HAP-1 (cell line): ENCODE measurements at regions not wholly inside any gene's neighbourhood (a gene's known extent, or its start where the extent isn't known, plus 50 kb on each side); places are given as distances from the start of the nearest gene placed in this dataset.

Source experiments
- DNase-seq, 2 experiments: peaks; one replicate each; pipeline ENCODE4 v3.0.0-alpha.2; 2016 to 2020; ENCODE audit warnings: low spot score in 2 of 2
- H3K27me3 ChIP-seq: fragments of 250-450 bp; sonication (Bioruptor Pico); 2 replicates; pipeline ENCODE4 v1.5.1; 2020; ENCODE audit warnings: low read depth, mild to moderate bottlenecking, moderate library complexity
- H3K36me3 ChIP-seq: fragments of 250-450 bp; sonication (Bioruptor Pico); replicated peaks from 2 replicates; pipeline ENCODE4 v1.5.1; 2020; ENCODE audit warnings: mild to moderate bottlenecking
- H3K4me1 ChIP-seq: fragments of 250-450 bp; sonication (Bioruptor Pico); 2 replicates; pipeline ENCODE4 v1.5.1; 2020; ENCODE audit warnings: mild to moderate bottlenecking
- H3K4me3 ChIP-seq: fragments of 250-450 bp; sonication (Bioruptor Pico); 2 replicates; pipeline ENCODE4 v1.5.1; 2020; ENCODE audit warnings: mild to moderate bottlenecking, moderate library complexity
- H3K9me3 ChIP-seq: fragments of 250-450 bp; sonication (Bioruptor Pico); 2 replicates; pipeline ENCODE4 v1.5.1; 2020; ENCODE audit warnings: mild to moderate bottlenecking, moderate library complexity
- in situ Hi-C: fragments of 300-500 bp; cut with MboI; formaldehyde crosslinking; loops from 3 replicates; pipeline ENCODE4 v1.14.3; 2020; ENCODE audit warnings: low sequenced_read_pairs, inconsistent platforms, mixed read lengths

GRCh38 chr15:79520654-79521053 is 88.5 kb downstream of the MINAR1 start:
- Histone ChIP-seq H3K36me3 (no peaks in the 10 kb centered on the region), H3K27me3 (0 out of 2 replicates have a peak, but pooled peaks cover 2% of the 10 kb centered on the region), H3K4me1 (no peaks in the 10 kb centered on the region), H3K4me3 (no peak overlapping the region), H3K9me3 (no peaks in the 10 kb centered on the region)
- no peak for DNase-seq
- in situ Hi-C loops: no loop called here

- in situ Hi-C loops: no loop called here
- Histone ChIP-seq H3K36me3 (no peaks in the 10 kb centered on the region), H3K9me3 (no peaks in the 10 kb centered on the region), H3K27me3 (0 out of 2 replicates have a peak, but pooled peaks cover 2% of the 10 kb centered on the region), H3K4me3 (no peak overlapping the region), H3K4me1 (no peaks in the 10 kb centered on the region)
- no peak for DNase-seq
Observed at GRCh38 chr15:79522656-79523055, 90.5 kb downstream of the MINAR1 start.

GRCh38 chr15:79523266-79523665 is 91.1 kb downstream of the MINAR1 start:
- no peak for DNase-seq
- no peaks in the 10 kb centered on the region for H3K9me3 ChIP-seq
- in situ Hi-C loops: no loop called here
- H3K4me3 ChIP-seq: no peak overlapping the region
- 0 out of 2 replicates have a peak, but pooled peaks cover 2% of the 10 kb centered on the region for H3K27me3 ChIP-seq
- no peaks in the 10 kb centered on the region for H3K36me3 ChIP-seq
- no peaks in the 10 kb centered on the region for H3K4me1 ChIP-seq

- Histone ChIP-seq H3K36me3 (no peaks in the 10 kb centered on the region), H3K4me3 (no peak overlapping the region), H3K4me1 (no peaks in the 10 kb centered on the region), H3K9me3 (no peaks in the 10 kb centered on the region), H3K27me3 (no peaks in the 10 kb centered on the region)
- in situ Hi-C loops: no loop called here
- no peak for DNase-seq
Observed at GRCh38 chr15:79524531-79524930, 92.4 kb downstream of the MINAR1 start.

GRCh38 chr15:79526376-79526775 is 94.2 kb downstream of the MINAR1 start:
- Histone ChIP-seq H3K9me3 (no peaks in the 10 kb centered on the region), H3K27me3 (peaks cover 3% of the 10 kb centered on the region; the same call in 1 of the 2 replicates), H3K4me3 (no peak overlapping the region), H3K4me1 (no peaks in the 10 kb centered on the region), H3K36me3 (no peaks in the 10 kb centered on the region)
- DNase-seq: no peak
- in situ Hi-C loops: no loop called here

- no peaks in the 10 kb centered on the region for H3K9me3 ChIP-seq
- no peak overlapping the region for H3K4me3 ChIP-seq
- DNase-seq: no peak
- no peaks in the 10 kb centered on the region for H3K36me3 ChIP-seq
- H3K27me3 ChIP-seq: peaks cover 5% of the 10 kb centered on the region; the same call in 1 of the 2 replicates
- no peaks in the 10 kb centered on the region for H3K4me1 ChIP-seq
- in situ Hi-C loops: no loop called here
Observed at GRCh38 chr15:79527821-79528220, 95.7 kb downstream of the MINAR1 start.

- Histone ChIP-seq H3K4me3 (no peak overlapping the region), H3K9me3 (no peaks in the 10 kb centered on the region), H3K36me3 (no peaks in the 10 kb centered on the region), H3K4me1 (no peaks in the 10 kb centered on the region), H3K27me3 (peaks cover 5% of the 10 kb centered on the region; the same call in 1 of the 2 replicates)
- no peak for DNase-seq
- in situ Hi-C loops: no loop called here
Observed at GRCh38 chr15:79529157-79529785, 97.1 kb downstream of the MINAR1 start.

GRCh38 chr15:79535536-79535935 is 103.4 kb downstream of the MINAR1 start:
- no peak for DNase-seq
- Histone ChIP-seq H3K9me3 (no peaks in the 10 kb centered on the region), H3K4me1 (no peaks in the 10 kb centered on the region), H3K27me3 (peaks cover 5% of the 10 kb centered on the region; the same call in 1 of the 2 replicates), H3K36me3 (no peaks in the 10 kb centered on the region), H3K4me3 (no peak overlapping the region)
- in situ Hi-C loops: no loop called here

- Histone ChIP-seq H3K4me1 (no peaks in the 10 kb centered on the region), H3K9me3 (no peaks in the 10 kb centered on the region), H3K27me3 (no peaks in the 10 kb centered on the region), H3K4me3 (no peak overlapping the region), H3K36me3 (no peaks in the 10 kb centered on the region)
- no peak for DNase-seq
- in situ Hi-C loops: no loop called here
Observed at GRCh38 chr15:79538527-79538926, 106.4 kb downstream of the MINAR1 start.

- Histone ChIP-seq H3K9me3 (no peaks in the 10 kb centered on the region), H3K4me3 (no peak overlapping the region), H3K27me3 (no peaks in the 10 kb centered on the region), H3K36me3 (no peaks in the 10 kb centered on the region), H3K4me1 (no peaks in the 10 kb centered on the region)
- no peak for DNase-seq
- in situ Hi-C loops: no loop called here
Observed at GRCh38 chr15:79539401-79539800, 107.3 kb downstream of the MINAR1 start.

- no peak for DNase-seq
- H3K4me1 ChIP-seq: no peaks in the 10 kb centered on the region
- in situ Hi-C loops: no loop called here
- no peak overlapping the region for H3K4me3 ChIP-seq
- H3K27me3 ChIP-seq: no peaks in the 10 kb centered on the region
- no peaks in the 10 kb centered on the region for H3K36me3 ChIP-seq
- no peaks in the 10 kb centered on the region for H3K9me3 ChIP-seq
Observed at GRCh38 chr15:79540551-79540950, 108.4 kb downstream of the MINAR1 start.

- in situ Hi-C loops: no loop called here
- no peak for DNase-seq
- no peaks in the 10 kb centered on the region for H3K36me3 ChIP-seq
Observed at GRCh38 chr15:79541196-79541595, 109.1 kb downstream of the MINAR1 start.

GRCh38 chr15:79543097-79543496 is 111.0 kb downstream of the MINAR1 start:
- no peak for DNase-seq
- no peaks in the 10 kb centered on the region for H3K36me3 ChIP-seq
- H3K4me3 ChIP-seq: no peak overlapping the region
- no peaks in the 10 kb centered on the region for H3K27me3 ChIP-seq
- H3K4me1 ChIP-seq: no peaks in the 10 kb centered on the region
- in situ Hi-C loops: no loop called here
- no peaks in the 10 kb centered on the region for H3K9me3 ChIP-seq

More at GRCh38 chr15:79541196-79541595, 109.1 kb downstream of the MINAR1 start:
- Histone ChIP-seq H3K4me1 (no peaks in the 10 kb centered on the region), H3K27me3 (no peaks in the 10 kb centered on the region), H3K4me3 (no peak overlapping the region), H3K9me3 (no peaks in the 10 kb centered on the region)

GRCh38 chr15:79549196-79549595 is 117.1 kb downstream of the MINAR1 start:
- H3K4me3 ChIP-seq: no peak overlapping the region
- in situ Hi-C loops: no loop called here
- peaks cover 14% of the 10 kb centered on the region; the same call in 1 of the 2 replicates for H3K27me3 ChIP-seq

GRCh38 chr15:79560384-79560783 is 128.2 kb downstream of the MINAR1 start:
- H3K4me1 ChIP-seq: no peaks in the 10 kb centered on the region
- in situ Hi-C loops: no loop called here
- no peaks in the 10 kb centered on the region for H3K9me3 ChIP-seq
- H3K4me3 ChIP-seq: no peak overlapping the region
- H3K36me3 ChIP-seq: no peaks in the 10 kb centered on the region
- no peak for DNase-seq
- H3K27me3 ChIP-seq: peaks cover 19% of the 10 kb centered on the region

More at GRCh38 chr15:79549196-79549595, 117.1 kb downstream of the MINAR1 start:
- Histone ChIP-seq H3K4me1 (no peaks in the 10 kb centered on the region), H3K36me3 (no peaks in the 10 kb centered on the region), H3K9me3 (no peaks in the 10 kb centered on the region)
- no peak for DNase-seq
